A549 (cell line): ENCODE measurements at regions not wholly inside any gene's neighbourhood (a gene's known extent, or its start where the extent isn't known, plus 50 kb on each side); places are given as distances from the start of the nearest gene placed in this dataset.

Experiments used
- ATAC-seq, 2 experiments: fragments of 200-7000 bp in 1 of 2; fragments of >200 bp in 1 of 2; cut with Nextera tagmentation in 1 of 2; cut with Tn5 transposase in 1 of 2; 3 replicates each; pipeline versions ENCODE4 v1.8.0 to v1.9.1; 2018 to 2020; ENCODE audit warnings: mild to moderate bottlenecking in 1 of 2, moderate library complexity in 1 of 2
- CTCF ChIA-PET: fragments of 300-600 bp; sonication (Branson Sonifier 250); formaldehyde crosslinking; extraction: SDS; loops from one replicate; lab custom pipeline; 2021; ENCODE audit warnings: antibody characterized with exemption, inconsistent platforms; lab: Yijun Ruan, JAX
- POLR2A ChIA-PET: fragments of 350-600 bp; formaldehyde crosslinking; extraction: SDS; loops from one replicate; lab custom pipeline; 2021; ENCODE audit warnings: antibody characterized with exemption, inconsistent platforms; lab: Yijun Ruan, JAX
- DNase-seq, 2 experiments: peaks; one replicate each; pipeline versions ENCODE4 v3.0.0 to v3.0.0-alpha.2; 2011 to 2016; ENCODE audit warnings: low read depth in 1 of 2, low spot score in 1 of 2
- FAIRE-seq: peaks from 2 replicates; lab custom pipeline; 2011; peaks lifted over from hg19 to GRCh38; lab: Jason Lieb, UNC
- H3K27ac ChIP-seq, 2 experiments: fragments of >200 bp; sonication (Bioruptor Twin); formaldehyde crosslinking; 3 replicates each; pipeline ENCODE4 v1.5.1; 2016 to 2017
- H3K4me1 ChIP-seq: fragments of >200 bp; sonication (Bioruptor Twin); formaldehyde crosslinking; 3 replicates; pipeline ENCODE4 v1.6.1; 2016
- H3K4me2 ChIP-seq: fragments of >200 bp; sonication (Bioruptor Twin); formaldehyde crosslinking; 3 replicates; pipeline ENCODE4 v1.6.1; 2016
- H3K4me3 ChIP-seq: fragments of >200 bp; sonication (Bioruptor Twin); formaldehyde crosslinking; 3 replicates; pipeline ENCODE4 v1.5.1; 2016
- H3K9me3 ChIP-seq: fragments of >200 bp; sonication (Bioruptor Twin); formaldehyde crosslinking; 3 replicates; pipeline ENCODE4 v1.6.1; 2016
- BCL3 ChIP-seq: fragments of >200 bp; sonication (Bioruptor Twin); formaldehyde crosslinking; IDR thresholded peaks from 3 replicates; pipeline ENCODE4 v1.6.1; 2016
- CBX8 ChIP-seq: fragments of 200-600 bp; sonication (generic); IDR thresholded peaks from 2 replicates; pipeline ENCODE4 v1.6.1; 2016
- CTCF ChIP-seq: fragments of >200 bp; sonication (Bioruptor Twin); formaldehyde crosslinking; IDR thresholded peaks from 3 replicates; pipeline ENCODE4 v1.5.1; 2016
- E2F6 ChIP-seq: IDR thresholded peaks from 2 replicates; pipeline ENCODE4 v1.6.1; 2012; ENCODE audit warnings: low read depth, borderline replicate concordance
- EP300 ChIP-seq, 2 experiments: fragments of >200 bp; sonication (Bioruptor Twin); formaldehyde crosslinking; IDR thresholded peaks; 2 replicates in 1 of 2; 3 replicates in 1 of 2; pipeline ENCODE4 v1.6.1; 2016 to 2017
- FOXS1 ChIP-seq: fragments of 250-450 bp; sonication (Bioruptor Pico); IDR thresholded peaks from 2 replicates; pipeline ENCODE4 v1.5.0; 2020; ENCODE audit warnings: mild to moderate bottlenecking, moderate library complexity
- GATA3 ChIP-seq: IDR thresholded peaks from 2 replicates; pipeline ENCODE4 v1.6.1; 2012; ENCODE audit warnings: borderline replicate concordance
- HES2 ChIP-seq: fragments of >200 bp; sonication (Bioruptor Twin); formaldehyde crosslinking; IDR thresholded peaks from 2 replicates; pipeline ENCODE4 v1.6.1; 2016
- HMGXB4 ChIP-seq: fragments of 250-450 bp; sonication (Bioruptor Pico); IDR thresholded peaks from 2 replicates; pipeline ENCODE4 v1.5.0; 2021; ENCODE audit warnings: mild to moderate bottlenecking, moderate library complexity, borderline replicate concordance
- HOXA7 ChIP-seq: fragments of 250-450 bp; sonication (Bioruptor Pico); IDR thresholded peaks from 2 replicates; pipeline ENCODE4 v1.5.0; 2020; ENCODE audit warnings: mild to moderate bottlenecking, moderate library complexity
- KDM1A ChIP-seq: fragments of 200-600 bp; sonication (generic); IDR thresholded peaks from 2 replicates; pipeline ENCODE4 v1.6.1; 2016; ENCODE audit warnings: low read depth, mild to moderate bottlenecking
- KDM5A ChIP-seq: fragments of 200-600 bp; sonication (generic); IDR thresholded peaks from 2 replicates; pipeline ENCODE4 v1.6.1; 2016; ENCODE audit warnings: antibody characterized with exemption, mild to moderate bottlenecking
- MAZ ChIP-seq: fragments of 150-350 bp; IDR thresholded peaks from 2 replicates; pipeline ENCODE4 v1.6.1; 2014; ENCODE audit warnings: antibody characterized with exemption, low read depth, low read length, borderline replicate concordance
- PBX3 ChIP-seq: IDR thresholded peaks from 2 replicates; pipeline ENCODE4 v1.6.1; 2012
- RAD21 ChIP-seq, 2 experiments: fragments of >200 bp in 1 of 2; sonication (Bioruptor Twin) in 1 of 2; formaldehyde crosslinking in 1 of 2; IDR thresholded peaks in 1 of 2; conservative IDR thresholded peaks in 1 of 2; 2 replicates in 1 of 2; 3 replicates in 1 of 2; pipeline ENCODE4 v1.6.1; 2012 to 2018; ENCODE audit warnings: inconsistent platforms in 1 of 2
- RCOR1 ChIP-seq: fragments of 150-350 bp; IDR thresholded peaks from 2 replicates; pipeline ENCODE4 v1.6.1; 2014; ENCODE audit warnings: antibody characterized with exemption, low read length, low read depth
- REST ChIP-seq: fragments of 200-600 bp; sonication (generic); IDR thresholded peaks from 2 replicates; pipeline ENCODE4 v1.6.1; 2016; ENCODE audit warnings: antibody characterized with exemption, mild to moderate bottlenecking, moderate library complexity
- ZC3H11A ChIP-seq: fragments of 450-650 bp; IDR thresholded peaks from 2 replicates; pipeline ENCODE4 v1.6.1; 2014; ENCODE audit warnings: antibody characterized with exemption, mild to moderate bottlenecking
- ZNF302 ChIP-seq: fragments of 250-450 bp; sonication (Bioruptor Pico); IDR thresholded peaks from 2 replicates; pipeline ENCODE4 v1.9.0; 2021; ENCODE audit warnings: inconsistent platforms, mild to moderate bottlenecking, moderate library complexity
- ZSCAN20 ChIP-seq: fragments of 250-450 bp; sonication (Bioruptor Pico); IDR thresholded peaks from 2 replicates; pipeline ENCODE4 v1.8.0; 2022; ENCODE audit warnings: mild to moderate bottlenecking, moderate library complexity
- WGBS: methylation state at CpG from one replicate; pipeline ENCODE4 v1.1.6; 2017; ENCODE audit errors: missing lambda C conversion rate; 5-methylcytosine and 5-hydroxymethylcytosine counted together

- 85% methylated on average over 3 of the region's 3 CpGs for WGBS
- H3K27ac ChIP-seq = 0 out of 6 replicates have a peak overlapping the region, but pooled peaks of 1 of the 2 experiments have one; percentile 19
- no peak overlapping the region for H3K4me2 ChIP-seq
- TF ChIP-seq HMGXB4 (CRISPR knock-in tag) (no peak), RAD21 (conservative IDR thresholded peaks at IDR 0.05 in 1 of 2, IDR thresholded peaks at IDR 0.05 in 1 of 2) (no peak), KDM1A (no peak), CBX8 (no peak), REST (no peak), KDM5A (no peak), HES2 (no peak), RCOR1 (no peak), E2F6 (no peak), ZSCAN20 (CRISPR knock-in tag) (no peak), BCL3 (no peak)
- TF ChIP-seq, all 56 proteins: peak for 0
- ChIA-PET CTCF (no interaction called here), POLR2A (no interaction called here)
- FAIRE-seq = no peak
- Histone ChIP-seq H3K9me3 (no peaks in the 10 kb centered on the region), H3K4me1 (peaks cover 24% of the 10 kb centered on the region), H3K4me3 (no peak overlapping the region)
- ATAC-seq = no peak
- DNase-seq = no peak
Measured at GRCh38 chr6:140046016-140046632, 671.7 kb upstream of the CITED2 start.

- peaks cover 30% of the 10 kb centered on the region for H3K4me1 ChIP-seq
- 30% methylated on average over 1 of the region's 1 CpG for WGBS
Measured at GRCh38 chr6:140045116-140045515, 670.7 kb upstream of the CITED2 start.

More at GRCh38 chr6:140045116-140045515, 670.7 kb upstream of the CITED2 start:
- Histone ChIP-seq H3K9me3 (no peaks in the 10 kb centered on the region), H3K4me2 (no peak overlapping the region), H3K27ac (peak overlapping the region; percentile 69 to 85; a peak in 4 of 6 replicates), H3K4me3 (no peak overlapping the region)
- CTCF ChIA-PET = no interaction called here
- DNase-seq (no peak), FAIRE-seq (no peak), ATAC-seq (no peak)
- TF ChIP-seq PBX3 = no peak
- TF ChIP-seq GATA3 = no peak
- TF ChIP-seq CTCF = no peak
- no peak for TF ChIP-seq ZSCAN20 (CRISPR knock-in tag)
- TF ChIP-seq HOXA7 = no peak
- no peak for TF ChIP-seq ZC3H11A
- no peak for TF ChIP-seq HES2
- TF ChIP-seq FOXS1 (CRISPR knock-in tag) = no peak
- no peak for TF ChIP-seq EP300 (IDR thresholded peaks at IDR 0.05)
- no peak for TF ChIP-seq REST
- no peak for TF ChIP-seq ZNF302 (CRISPR knock-in tag)
- TF ChIP-seq MAZ = no peak
- POLR2A ChIA-PET = interaction anchor here (3.3 kb wide), 1 partner anchor 670 kb away, joined by 23 read pairs; the partner anchor contains the start of gene CITED2
